IMR-90 (cell line): ENCODE measurements at regions not wholly inside any gene's neighbourhood (a gene's known extent, or its start where the extent isn't known, plus 50 kb on each side); places are given as distances from the start of the nearest gene placed in this dataset.

Experiments
- ATAC-seq: fragments of 200-7000 bp; cut with Tn5 transposase; 2 replicates; pipeline ENCODE4 v1.9.1; 2020; ENCODE audit warnings: low read depth, mild to moderate bottlenecking, moderate library complexity
- BruUV-seq: library from RNA; stranded (reverse); fragments of 400-500 nt; replicated peaks from 2 replicates; lab custom pipeline; 2021; lab: Mats Ljungman, UMichigan
- CTCF ChIA-PET: fragments of 300-600 bp; formaldehyde crosslinking; extraction: SDS; loops from one replicate; lab custom pipeline; 2021; ENCODE audit warnings: antibody characterized with exemption; lab: Yijun Ruan, JAX
- POLR2A ChIA-PET: fragments of 300-600 bp; sonication (Branson Sonifier 250); formaldehyde crosslinking; loops from one replicate; lab custom pipeline; 2022; ENCODE audit warnings: antibody characterized with exemption; ENCODE audit not compliant: unreplicated experiment; lab: Charles Lee
- DNase-seq: peaks from one replicate; pipeline ENCODE4 v3.0.0; 2013
- H2AFZ ChIP-seq: replicated peaks from 2 replicates; pipeline ENCODE3; 2013; ENCODE audit warnings: low read length, mild to moderate bottlenecking; ENCODE audit not compliant: poor library complexity
- H2AK5ac ChIP-seq: 2 replicates; pipeline ENCODE4 v1.6.1; 2013; ENCODE audit warnings: low read depth, low read length, inconsistent platforms
- H2AK9ac ChIP-seq: replicated peaks from 2 replicates; pipeline ENCODE3; 2013; ENCODE audit warnings: mild to moderate bottlenecking, low read depth, low read length, moderate library complexity; ENCODE audit not compliant: poor library complexity
- H2BK120ac ChIP-seq: 2 replicates; pipeline ENCODE4 v1.6.1; 2013; ENCODE audit warnings: low read depth, low read length, inconsistent platforms
- H2BK15ac ChIP-seq: 3 replicates; pipeline ENCODE4 v1.6.1; 2013; ENCODE audit warnings: low read depth, low read length, inconsistent platforms
- H2BK20ac ChIP-seq: 2 replicates; pipeline ENCODE4 v1.6.1; 2013; ENCODE audit warnings: low read depth, mild to moderate bottlenecking, inconsistent platforms, low read length, moderate library complexity
- H2BK5ac ChIP-seq: 2 replicates; pipeline ENCODE4 v1.6.1; 2013; ENCODE audit warnings: mild to moderate bottlenecking, low read depth, low read length, inconsistent platforms; ENCODE audit not compliant: poor library complexity, severe bottlenecking
- H3K14ac ChIP-seq: replicated peaks from 2 replicates; pipeline ENCODE4 v1.6.1; 2013; ENCODE audit warnings: low read depth, low read length, inconsistent platforms
- H3K18ac ChIP-seq: 2 replicates; pipeline ENCODE4 v1.6.1; 2013; ENCODE audit warnings: low read depth, low read length, control low read depth
- H3K23ac ChIP-seq: 2 replicates; pipeline ENCODE4 v1.6.1; 2013; ENCODE audit warnings: low read depth, low read length, inconsistent platforms
- H3K27ac ChIP-seq: 2 replicates; pipeline ENCODE4 v1.5.1; 2013; ENCODE audit warnings: mild to moderate bottlenecking, control low read depth, low read length; ENCODE audit not compliant: insufficient read depth
- H3K27me3 ChIP-seq: 2 replicates; pipeline ENCODE4 v1.6.1; 2013; ENCODE audit warnings: low read length; ENCODE audit not compliant: control insufficient read depth, insufficient read depth
- H3K36me3 ChIP-seq: 2 replicates; pipeline ENCODE4 v1.6.1; 2013; ENCODE audit warnings: low read length, mixed read lengths; ENCODE audit not compliant: control insufficient read depth, insufficient read depth
- H3K4ac ChIP-seq: 2 replicates; pipeline ENCODE4 v1.6.1; 2013; ENCODE audit warnings: low read depth, low read length, inconsistent platforms
- H3K4me1 ChIP-seq: 2 replicates; pipeline ENCODE4 v1.6.1; 2013; ENCODE audit warnings: low read length, mixed read lengths; ENCODE audit not compliant: control insufficient read depth, insufficient read depth
- H3K4me2 ChIP-seq: 2 replicates; pipeline ENCODE4 v1.6.1; 2013; ENCODE audit warnings: low read depth, mild to moderate bottlenecking, control low read depth, low read length, moderate library complexity
- H3K4me3 ChIP-seq: 2 replicates; pipeline ENCODE4 v1.5.1; 2013; ENCODE audit warnings: low read depth, mild to moderate bottlenecking, control low read depth, low read length, moderate library complexity; ENCODE audit not compliant: insufficient read depth
- H3K56ac ChIP-seq: 2 replicates; pipeline ENCODE4 v1.6.1; 2013; ENCODE audit warnings: low read length, inconsistent platforms; ENCODE audit not compliant: insufficient read depth; ENCODE audit errors: extremely low read depth
- H3K79me1 ChIP-seq, 2 experiments: 2 replicates each; pipeline ENCODE4 v1.6.1; 2013; ENCODE audit warnings: low read length in 2 of 2, inconsistent platforms in 1 of 2, low read depth in 1 of 2
- H3K9ac ChIP-seq: 2 replicates; pipeline ENCODE4 v1.6.1; 2013; ENCODE audit warnings: low read depth, low read length, control low read depth
- H3K9me1 ChIP-seq: 2 replicates; pipeline ENCODE4 v1.6.1; 2013; ENCODE audit warnings: low read length, inconsistent platforms; ENCODE audit not compliant: insufficient read depth
- H3K9me3 ChIP-seq: 2 replicates; pipeline ENCODE4 v1.6.1; 2013; ENCODE audit warnings: low read length; ENCODE audit not compliant: control insufficient read depth, insufficient read depth
- H4K20me1 ChIP-seq: 2 replicates; pipeline ENCODE4 v1.6.1; 2013; ENCODE audit warnings: low read length, inconsistent platforms; ENCODE audit not compliant: insufficient read depth
- H4K5ac ChIP-seq: 2 replicates; pipeline ENCODE4 v1.6.1; 2013; ENCODE audit warnings: mild to moderate bottlenecking, low read depth, low read length, control low read depth
- H4K8ac ChIP-seq, 2 experiments: 2 replicates each; pipeline ENCODE4 v1.6.1; 2013; ENCODE audit warnings: low read depth in 2 of 2, low read length in 2 of 2, control low read depth in 1 of 2, inconsistent platforms in 1 of 2
- H4K91ac ChIP-seq: 2 replicates; pipeline ENCODE4 v1.6.1; 2013; ENCODE audit warnings: low read depth, low read length, inconsistent platforms; ENCODE audit not compliant: insufficient read depth
- RAD21 ChIP-seq: IDR thresholded peaks from 2 replicates; pipeline ENCODE4 v1.6.1; 2012; ENCODE audit warnings: low read length, improper control_type of control experiment
- WGBS, 2 experiments: methylation state at CpG; one replicate each; pipeline versions ENCODE4 v1.1.5 to v1.1.7; 2013; ENCODE audit warnings: missing lambda C conversion rate in 2 of 2; ENCODE audit not compliant: insufficient read length in 1 of 2; ENCODE audit errors: extremely low coverage in 2 of 2; 5-methylcytosine and 5-hydroxymethylcytosine counted together
- dilution Hi-C: fragments of 300-500 bp; cut with HindIII; formaldehyde crosslinking; loops from one replicate; pipeline ENCODE4 v1.14.3; 2018; ENCODE audit warnings: low sequenced_read_pairs; ENCODE audit not compliant: unreplicated experiment
- in situ Hi-C: fragments of 300-500 bp; cut with MboI; formaldehyde crosslinking; loops from 3 replicates; pipeline ENCODE4 v1.14.3; 2019; ENCODE audit warnings: low sequenced_read_pairs, inconsistent platforms, mixed read lengths
- intact Hi-C: fragments of 100-400 bp; cut with micrococcal nuclease; formaldehyde crosslinking; loops from 2 replicates; pipeline ENCODE4 v1.10.0; 2022
- TF ChIP-seq, protein P1 (sequence below): fragments of 150-350 bp; IDR thresholded peaks from 2 replicates; pipeline ENCODE4 v1.6.1; 2017; ENCODE audit warnings: mild to moderate bottlenecking, antibody characterized with exemption, low read length, low read depth

DNA sequence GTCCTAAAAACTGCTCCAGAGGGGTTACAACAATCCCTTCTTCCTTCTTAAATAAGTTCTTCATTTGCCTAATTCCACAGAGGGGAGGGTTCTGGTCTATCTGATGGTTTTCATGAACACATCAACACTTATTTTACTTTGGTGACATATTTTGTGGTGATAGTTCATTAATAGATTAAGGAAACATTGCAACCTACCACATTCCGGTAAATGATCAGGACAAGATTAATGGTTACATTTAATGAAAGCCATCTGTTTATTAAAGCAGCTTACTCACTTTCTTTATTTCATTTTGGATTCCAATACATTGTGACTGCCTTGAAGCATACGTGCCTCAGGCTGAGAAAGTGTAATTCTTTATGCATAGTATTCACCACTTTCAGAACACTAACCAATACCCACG, 101.0 kb downstream of the SKIDA1 start:
- Histone ChIP-seq H3K14ac (no peak overlapping the region), H4K20me1 (no peaks in the 10 kb centered on the region), H3K18ac (no peak overlapping the region), H3K23ac (no peak overlapping the region), H4K91ac (no peak overlapping the region), H2BK20ac (no peak overlapping the region), H4K8ac (no peak overlapping the region), H3K9me1 (no peaks in the 10 kb centered on the region), H3K9ac (no peak overlapping the region), H2BK120ac (no peak overlapping the region), H2BK15ac (no peak overlapping the region), H2AK9ac (no peak overlapping the region), H3K4me1 (no peaks in the 10 kb centered on the region), H3K56ac (no peak overlapping the region), H3K79me1 (no peaks in the 10 kb centered on the region), H3K9me3 (peaks cover 9% of the 10 kb centered on the region), H2AK5ac (no peak overlapping the region), H3K27me3 (no peaks in the 10 kb centered on the region), H4K5ac (no peak overlapping the region), H3K36me3 (no peaks in the 10 kb centered on the region), H3K27ac (no peak overlapping the region), H3K4me3 (no peak overlapping the region), H2AFZ (no peak overlapping the region), H2BK5ac (no peak overlapping the region), H3K4ac (no peak overlapping the region), H3K4me2 (no peak overlapping the region)
- TF ChIP-seq, protein P1, sequence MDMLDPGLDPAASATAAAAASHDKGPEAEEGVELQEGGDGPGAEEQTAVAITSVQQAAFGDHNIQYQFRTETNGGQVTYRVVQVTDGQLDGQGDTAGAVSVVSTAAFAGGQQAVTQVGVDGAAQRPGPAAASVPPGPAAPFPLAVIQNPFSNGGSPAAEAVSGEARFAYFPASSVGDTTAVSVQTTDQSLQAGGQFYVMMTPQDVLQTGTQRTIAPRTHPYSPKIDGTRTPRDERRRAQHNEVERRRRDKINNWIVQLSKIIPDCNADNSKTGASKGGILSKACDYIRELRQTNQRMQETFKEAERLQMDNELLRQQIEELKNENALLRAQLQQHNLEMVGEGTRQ: peak; percentile 14; the same call in 1 of the 2 replicates
- TF ChIP-seq RAD21: no peak
- ATAC-seq: 0 out of 2 replicates have a peak, but pooled peaks have one; percentile 35
- ChIA-PET CTCF (no interaction called here), POLR2A (no interaction called here)
- dilution Hi-C loops (no loop called here), in situ Hi-C loops (no loop called here), intact Hi-C loops (loop anchor here (5.0 kb wide), 1 partner anchor 33 kb away; no protein-coding TSS in a partner anchor)
- peak; percentile 61 for DNase-seq
- WGBS, 2 experiments: no CpG with 5 or more reads among the region's 3 CpGs
- no TSS peak for BruUV-seq
